Prostate gland (tissue), 2 donors: ENCODE measurements at regions not wholly inside any gene's neighbourhood (a gene's known extent, or its start where the extent isn't known, plus 50 kb on each side); places are given as distances from the start of the nearest gene placed in this dataset.

Experiments
- DNase-seq: peaks from one replicate; pipeline ENCODE4 v3.0.0-alpha.2; 2019; ENCODE audit warnings: low spot score
- H3K27ac ChIP-seq, 2 donors: fragments of 200-600 bp; sonication (generic); 2 replicates each; pipeline ENCODE4 v1.5.1; 2017 to 2019
- H3K27me3 ChIP-seq: fragments of 200-600 bp; sonication (generic); replicated peaks from 2 replicates; pipeline ENCODE4 v1.5.1; 2019; ENCODE audit not compliant: insufficient read depth
- H3K36me3 ChIP-seq, 2 donors: fragments of 200-600 bp; sonication (generic); 1 replicate in 1 of 2; 2 replicates in 1 of 2; pipeline versions ENCODE4 v1.5.1 to v1.8.1; 2017 to 2019
- H3K4me1 ChIP-seq: fragments of 200-600 bp; sonication (generic); replicated peaks from 2 replicates; pipeline ENCODE4 v1.5.1; 2019
- H3K4me3 ChIP-seq, 2 donors: fragments of 200-600 bp; sonication (generic); 2 replicates each; pipeline ENCODE4 v1.5.1; 2017 to 2019
- H3K9me3 ChIP-seq: fragments of 200-600 bp; sonication (generic); 2 replicates; pipeline ENCODE4 v1.5.1; 2017
- POLR2A ChIP-seq: fragments of 450-650 bp; IDR thresholded peaks from one replicate; pipeline ENCODE4 v1.6.1; 2016; ENCODE audit warnings: antibody characterized with exemption, mild to moderate bottlenecking
- POLR2AphosphoS5 ChIP-seq: sonication (generic); formaldehyde crosslinking; IDR thresholded peaks from one replicate; pipeline ENCODE4 v1.6.1; 2017; ENCODE audit warnings: antibody characterized with exemption
- WGBS: methylation state at CpG from one replicate; pipeline ENCODE4 v1.1.5; 2018; 5-methylcytosine and 5-hydroxymethylcytosine counted together
- intact Hi-C: fragments of 100-400 bp; cut with DNase I; formaldehyde crosslinking; loops from one replicate; pipeline ENCODE4 v1.14.2; 2022
- TF ChIP-seq, protein P1 (sequence below), 4 experiments: fragments of 200-600 bp in 2 of 4; fragments of 450-650 bp in 2 of 4; sonication (generic) in 2 of 4; IDR thresholded peaks; 1 replicate in 3 of 4; 2 replicates in 1 of 4; pipeline ENCODE4 v1.5.1; 2016 to 2019; ENCODE audit warnings: antibody characterized with exemption in 4 of 4, mild to moderate bottlenecking in 2 of 4, moderate library complexity in 2 of 4

DNA sequence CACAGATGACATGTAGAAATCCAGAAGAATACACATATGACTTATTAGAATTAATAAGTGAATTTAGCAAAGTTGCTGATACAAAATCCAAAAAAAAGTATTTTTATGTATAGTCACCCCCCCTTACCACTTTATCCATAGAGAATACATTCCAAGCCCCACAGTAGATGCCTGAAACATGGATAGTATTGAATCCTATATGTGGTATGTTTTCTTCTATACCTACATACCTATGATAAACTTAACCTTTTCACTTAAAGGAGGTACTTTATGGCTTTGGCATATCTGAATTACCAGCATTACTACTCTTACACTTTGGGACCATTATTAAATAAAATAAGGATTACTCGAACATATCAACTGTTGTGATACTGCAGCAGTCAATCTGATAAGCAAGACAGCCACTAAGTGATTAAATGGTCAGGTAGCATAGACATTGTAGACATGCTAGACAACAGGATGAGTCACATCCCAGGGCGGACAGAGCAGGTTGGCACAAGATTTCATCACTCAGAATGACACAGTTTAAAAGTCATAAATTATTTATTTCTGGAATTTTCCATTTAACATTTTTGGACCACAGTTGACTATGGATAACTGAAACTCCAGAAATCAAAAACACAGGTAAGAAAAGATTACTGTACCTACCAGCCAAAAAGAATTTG is 208.2 kb upstream of the CHAC2 start:
- TF ChIP-seq POLR2A (no peak), POLR2AphosphoS5 (no peak)
- TF ChIP-seq, protein P1, sequence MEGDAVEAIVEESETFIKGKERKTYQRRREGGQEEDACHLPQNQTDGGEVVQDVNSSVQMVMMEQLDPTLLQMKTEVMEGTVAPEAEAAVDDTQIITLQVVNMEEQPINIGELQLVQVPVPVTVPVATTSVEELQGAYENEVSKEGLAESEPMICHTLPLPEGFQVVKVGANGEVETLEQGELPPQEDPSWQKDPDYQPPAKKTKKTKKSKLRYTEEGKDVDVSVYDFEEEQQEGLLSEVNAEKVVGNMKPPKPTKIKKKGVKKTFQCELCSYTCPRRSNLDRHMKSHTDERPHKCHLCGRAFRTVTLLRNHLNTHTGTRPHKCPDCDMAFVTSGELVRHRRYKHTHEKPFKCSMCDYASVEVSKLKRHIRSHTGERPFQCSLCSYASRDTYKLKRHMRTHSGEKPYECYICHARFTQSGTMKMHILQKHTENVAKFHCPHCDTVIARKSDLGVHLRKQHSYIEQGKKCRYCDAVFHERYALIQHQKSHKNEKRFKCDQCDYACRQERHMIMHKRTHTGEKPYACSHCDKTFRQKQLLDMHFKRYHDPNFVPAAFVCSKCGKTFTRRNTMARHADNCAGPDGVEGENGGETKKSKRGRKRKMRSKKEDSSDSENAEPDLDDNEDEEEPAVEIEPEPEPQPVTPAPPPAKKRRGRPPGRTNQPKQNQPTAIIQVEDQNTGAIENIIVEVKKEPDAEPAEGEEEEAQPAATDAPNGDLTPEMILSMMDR (IDR thresholded peaks at IDR 0.05): no peak
- H3K27ac ChIP-seq: no peak overlapping the region
- intact Hi-C loops: no loop called here
- WGBS: 55% methylated on average over 2 of the region's 2 CpGs
- H3K4me1 ChIP-seq: no peaks in the 10 kb centered on the region
- DNase-seq: no peak
- no peaks in the 10 kb centered on the region for H3K36me3 ChIP-seq
- H3K4me3 ChIP-seq: no peak overlapping the region
- no peaks in the 10 kb centered on the region for H3K9me3 ChIP-seq
- no peaks in the 10 kb centered on the region for H3K27me3 ChIP-seq

DNA sequence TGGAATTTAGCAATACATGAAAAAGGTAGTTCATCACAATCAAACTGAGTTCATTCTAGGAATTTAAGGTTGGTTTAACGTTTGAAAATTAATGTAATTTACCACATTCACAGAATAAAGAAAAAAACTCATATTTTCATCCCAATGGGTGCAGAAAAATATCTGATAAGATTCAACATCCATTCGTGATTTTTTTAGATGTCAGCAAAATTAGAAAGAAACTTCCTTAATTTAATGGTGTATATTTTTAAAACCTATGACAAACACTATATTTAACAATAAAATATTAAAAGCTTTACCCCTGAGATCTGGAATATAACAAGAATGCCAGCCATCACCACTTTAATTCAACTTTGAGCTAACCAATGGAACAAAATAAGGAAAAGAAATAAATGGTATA is 208.7 kb upstream of the CHAC2 start:
- no peaks in the 10 kb centered on the region for H3K4me1 ChIP-seq
- no peak overlapping the region for H3K27ac ChIP-seq
- intact Hi-C loops: no loop called here
- DNase-seq: no peak
- H3K27me3 ChIP-seq: no peaks in the 10 kb centered on the region
- TF ChIP-seq, protein P1 (IDR thresholded peaks at IDR 0.05): no peak
- TF ChIP-seq POLR2AphosphoS5 (no peak), POLR2A (no peak)
- no peak overlapping the region for H3K4me3 ChIP-seq
- WGBS: 78% methylated on average over 2 of the region's 2 CpGs
- no peaks in the 10 kb centered on the region for H3K36me3 ChIP-seq
- H3K9me3 ChIP-seq: no peaks in the 10 kb centered on the region

DNA sequence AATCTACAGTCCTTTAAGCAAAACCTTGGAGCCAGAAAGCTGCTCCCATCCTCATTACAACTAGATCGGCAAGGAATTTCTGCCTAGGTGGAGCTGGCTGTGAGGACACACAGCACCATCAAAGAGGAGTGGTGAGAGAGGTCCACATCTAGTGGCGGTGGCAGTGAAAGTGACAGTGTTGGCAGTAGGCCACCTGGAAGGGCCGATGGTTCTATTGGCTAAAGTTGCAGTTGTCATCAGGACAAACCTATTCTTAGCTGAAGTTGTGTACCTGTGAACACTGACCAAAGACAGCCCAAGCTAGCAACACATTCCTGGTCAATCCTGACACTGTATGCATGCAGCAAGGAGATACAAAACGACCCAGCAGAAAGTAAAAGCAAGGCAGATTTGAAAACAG is 218.1 kb upstream of the CHAC2 start:
- Histone ChIP-seq H3K27ac (no peak overlapping the region), H3K4me1 (no peaks in the 10 kb centered on the region), H3K4me3 (no peak overlapping the region), H3K36me3 (no peaks in the 10 kb centered on the region), H3K27me3 (no peaks in the 10 kb centered on the region), H3K9me3 (no peaks in the 10 kb centered on the region)
- intact Hi-C loops: no loop called here
- no peak for TF ChIP-seq POLR2AphosphoS5
- no peak for TF ChIP-seq POLR2A
- TF ChIP-seq, protein P1 (IDR thresholded peaks at IDR 0.05): no peak
- DNase-seq: no peak
- 62% methylated on average over 4 of the region's 4 CpGs for WGBS

DNA sequence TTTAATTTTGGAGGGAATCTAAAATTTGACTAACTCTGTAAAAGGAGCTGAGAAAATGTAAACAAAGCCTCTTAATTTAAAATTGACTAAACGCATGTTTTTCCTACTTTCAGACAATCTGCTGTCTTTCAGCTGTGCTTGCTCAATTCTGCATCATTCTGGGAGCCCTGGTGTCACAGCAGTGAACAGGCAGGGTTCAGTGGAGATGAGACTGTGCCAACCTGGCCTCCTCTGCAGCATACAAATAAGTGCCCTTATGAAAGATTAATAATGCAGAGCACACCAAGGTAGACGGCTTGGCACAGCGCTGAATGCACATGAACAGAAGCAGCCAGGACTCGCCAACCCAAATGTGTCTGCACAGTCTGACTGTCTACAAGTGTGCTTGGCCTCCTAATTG is 222.0 kb upstream of the CHAC2 start:
- DNase-seq: no peak

More for the DNA sequence above, 222.0 kb upstream of the CHAC2 start:
- intact Hi-C loops: no loop called here
- TF ChIP-seq POLR2AphosphoS5 (no peak), POLR2A (no peak)
- TF ChIP-seq, protein P1 (IDR thresholded peaks at IDR 0.05): no peak
- Histone ChIP-seq H3K36me3 (no peaks in the 10 kb centered on the region), H3K4me1 (no peaks in the 10 kb centered on the region), H3K27me3 (no peaks in the 10 kb centered on the region), H3K27ac (no peak overlapping the region), H3K4me3 (no peak overlapping the region), H3K9me3 (no peaks in the 10 kb centered on the region)
- 71% methylated on average over 4 of the region's 4 CpGs for whole genome bisulfite sequencing
